ENCODE measurements at regions not wholly inside any gene's neighbourhood (a gene's known extent, or its start where the extent isn't known, plus 50 kb on each side); places are given as distances from the start of the nearest gene placed in this dataset.

GRCh38 chr11:112514011-112514740 lies 253.5 kb upstream of the PLET1 start:
- CTCF ChIA-PET: no interaction called here
- POLR2A ChIA-PET: no interaction called here
- in situ Hi-C loops (cut with HindIII; ENCODE audit: low pct_unique_long_range_greater_than_20kb, low sequenced_read_pairs): no loop called here
- intact Hi-C loops (cut with micrococcal nuclease; ENCODE audit: unreplicated experiment): no loop called here
- Histone ChIP-seq H3K27ac (ENCODE audit: low read length) (no peak overlapping the region), H3K4me3 (ENCODE audit: low read depth in 2 of 2, low read length in 2 of 2) (no peak overlapping the region), H3K9me3 (ENCODE audit: control insufficient read depth, insufficient read depth, low read depth, low read length) (no peaks in the 10 kb centered on the region), H3K4me1 (ENCODE audit: control insufficient read depth, insufficient read depth, low read length) (no peaks in the 10 kb centered on the region), H3K36me3 (ENCODE audit: control insufficient read depth, insufficient read depth, low read length) (no peaks in the 10 kb centered on the region), H3K27me3 (ENCODE audit: control insufficient read depth, insufficient read depth, low read length) (peaks cover 5% of the 10 kb centered on the region; the same call in 1 of the 2 replicates)
- BruUV-seq (replicated peaks): no TSS peak
- ATAC-seq (no peak), DNase-seq (ENCODE audit: low read depth, low spot score) (no peak)
- no peak for TF ChIP-seq SIN3A (IDR thresholded peaks at IDR 0.05; ENCODE audit: borderline replicate concordance, insufficient read depth, low read depth, low read length)
- no peak for TF ChIP-seq TCF7L2 (IDR thresholded peaks at IDR 0.05; ENCODE audit: low read depth, low read length)
- TF ChIP-seq REST (IDR thresholded peaks at IDR 0.05; ENCODE audit: insufficient read depth in 1 of 2, low read depth in 2 of 2, low read length in 1 of 2): no peak
- TF ChIP-seq, protein P1, sequence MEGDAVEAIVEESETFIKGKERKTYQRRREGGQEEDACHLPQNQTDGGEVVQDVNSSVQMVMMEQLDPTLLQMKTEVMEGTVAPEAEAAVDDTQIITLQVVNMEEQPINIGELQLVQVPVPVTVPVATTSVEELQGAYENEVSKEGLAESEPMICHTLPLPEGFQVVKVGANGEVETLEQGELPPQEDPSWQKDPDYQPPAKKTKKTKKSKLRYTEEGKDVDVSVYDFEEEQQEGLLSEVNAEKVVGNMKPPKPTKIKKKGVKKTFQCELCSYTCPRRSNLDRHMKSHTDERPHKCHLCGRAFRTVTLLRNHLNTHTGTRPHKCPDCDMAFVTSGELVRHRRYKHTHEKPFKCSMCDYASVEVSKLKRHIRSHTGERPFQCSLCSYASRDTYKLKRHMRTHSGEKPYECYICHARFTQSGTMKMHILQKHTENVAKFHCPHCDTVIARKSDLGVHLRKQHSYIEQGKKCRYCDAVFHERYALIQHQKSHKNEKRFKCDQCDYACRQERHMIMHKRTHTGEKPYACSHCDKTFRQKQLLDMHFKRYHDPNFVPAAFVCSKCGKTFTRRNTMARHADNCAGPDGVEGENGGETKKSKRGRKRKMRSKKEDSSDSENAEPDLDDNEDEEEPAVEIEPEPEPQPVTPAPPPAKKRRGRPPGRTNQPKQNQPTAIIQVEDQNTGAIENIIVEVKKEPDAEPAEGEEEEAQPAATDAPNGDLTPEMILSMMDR (IDR thresholded peaks at IDR 0.05): no peak
- TF ChIP-seq POLR2AphosphoS5 (IDR thresholded peaks at IDR 0.05; ENCODE audit: low read depth, low read length): no peak

GRCh38 chr11:112516261-112516660 lies 255.6 kb upstream of the PLET1 start:
- no TSS peak for BruUV-seq (replicated peaks)
- TF ChIP-seq, protein P1 (IDR thresholded peaks at IDR 0.05): no peak
- TF ChIP-seq SIN3A (IDR thresholded peaks at IDR 0.05; ENCODE audit: borderline replicate concordance, insufficient read depth, low read depth, low read length) (no peak), TCF7L2 (IDR thresholded peaks at IDR 0.05; ENCODE audit: low read depth, low read length) (no peak), REST (IDR thresholded peaks at IDR 0.05; ENCODE audit: insufficient read depth in 1 of 2, low read depth in 2 of 2, low read length in 1 of 2) (no peak), POLR2AphosphoS5 (IDR thresholded peaks at IDR 0.05; ENCODE audit: low read depth, low read length) (no peak)
- no peak overlapping the region for H3K4me3 ChIP-seq (ENCODE audit: low read depth in 2 of 2, low read length in 2 of 2)
- H3K27me3 ChIP-seq (ENCODE audit: control insufficient read depth, insufficient read depth, low read length): 0 out of 2 replicates have a peak, but pooled peaks cover 2% of the 10 kb centered on the region
- DNase-seq (ENCODE audit: low read depth, low spot score) (no peak), ATAC-seq (no peak)
- no peak overlapping the region for H3K27ac ChIP-seq (ENCODE audit: low read length)
- intact Hi-C loops (cut with micrococcal nuclease; ENCODE audit: unreplicated experiment): no loop called here
- H3K36me3 ChIP-seq (ENCODE audit: control insufficient read depth, insufficient read depth, low read length): no peaks in the 10 kb centered on the region
- H3K4me1 ChIP-seq (ENCODE audit: control insufficient read depth, insufficient read depth, low read length): no peaks in the 10 kb centered on the region
- no peaks in the 10 kb centered on the region for H3K9me3 ChIP-seq (ENCODE audit: control insufficient read depth, insufficient read depth, low read depth, low read length)
- ChIA-PET POLR2A (interaction anchor here (0.6 kb wide), 1 partner anchor 47 kb away, joined by 5 read pairs; no protein-coding TSS in a partner anchor), CTCF (no interaction called here)
- in situ Hi-C loops (cut with HindIII; ENCODE audit: low pct_unique_long_range_greater_than_20kb, low sequenced_read_pairs): no loop called here
